IMR-90 (cell line): ENCODE measurements at regions not wholly inside any gene's neighbourhood (a gene's known extent, or its start where the extent isn't known, plus 50 kb on each side); places are given as distances from the start of the nearest gene placed in this dataset.
A peak's percentile ranks its signal among the peaks of the same experiment; 100 is the strongest.

Experiments used
- ATAC-seq: fragments of 200-7000 bp; cut with Tn5 transposase; 2 replicates; pipeline ENCODE4 v1.9.1; 2020; ENCODE audit warnings: low read depth, mild to moderate bottlenecking, moderate library complexity
- BruUV-seq: library from RNA; stranded (reverse); fragments of 400-500 nt; replicated peaks from 2 replicates; lab custom pipeline; 2021; lab: Mats Ljungman, UMichigan
- CTCF ChIA-PET: fragments of 300-600 bp; formaldehyde crosslinking; extraction: SDS; loops from one replicate; lab custom pipeline; 2021; ENCODE audit warnings: antibody characterized with exemption; lab: Yijun Ruan, JAX
- POLR2A ChIA-PET: fragments of 300-600 bp; sonication (Branson Sonifier 250); formaldehyde crosslinking; loops from one replicate; lab custom pipeline; 2022; ENCODE audit warnings: antibody characterized with exemption; ENCODE audit not compliant: unreplicated experiment; lab: Charles Lee
- DNase-seq: peaks from one replicate; pipeline ENCODE4 v3.0.0; 2013
- H2AFZ ChIP-seq: replicated peaks from 2 replicates; pipeline ENCODE3; 2013; ENCODE audit warnings: low read length, mild to moderate bottlenecking; ENCODE audit not compliant: poor library complexity
- H2AK5ac ChIP-seq: 2 replicates; pipeline ENCODE4 v1.6.1; 2013; ENCODE audit warnings: low read depth, low read length, inconsistent platforms
- H2AK9ac ChIP-seq: replicated peaks from 2 replicates; pipeline ENCODE3; 2013; ENCODE audit warnings: mild to moderate bottlenecking, low read depth, low read length, moderate library complexity; ENCODE audit not compliant: poor library complexity
- H2BK120ac ChIP-seq: 2 replicates; pipeline ENCODE4 v1.6.1; 2013; ENCODE audit warnings: low read depth, low read length, inconsistent platforms
- H2BK15ac ChIP-seq: 3 replicates; pipeline ENCODE4 v1.6.1; 2013; ENCODE audit warnings: low read depth, low read length, inconsistent platforms
- H2BK20ac ChIP-seq: 2 replicates; pipeline ENCODE4 v1.6.1; 2013; ENCODE audit warnings: low read depth, mild to moderate bottlenecking, inconsistent platforms, low read length, moderate library complexity
- H2BK5ac ChIP-seq: 2 replicates; pipeline ENCODE4 v1.6.1; 2013; ENCODE audit warnings: mild to moderate bottlenecking, low read depth, low read length, inconsistent platforms; ENCODE audit not compliant: poor library complexity, severe bottlenecking
- H3K14ac ChIP-seq: replicated peaks from 2 replicates; pipeline ENCODE4 v1.6.1; 2013; ENCODE audit warnings: low read depth, low read length, inconsistent platforms
- H3K18ac ChIP-seq: 2 replicates; pipeline ENCODE4 v1.6.1; 2013; ENCODE audit warnings: low read depth, low read length, control low read depth
- H3K23ac ChIP-seq: 2 replicates; pipeline ENCODE4 v1.6.1; 2013; ENCODE audit warnings: low read depth, low read length, inconsistent platforms
- H3K27ac ChIP-seq: 2 replicates; pipeline ENCODE4 v1.5.1; 2013; ENCODE audit warnings: mild to moderate bottlenecking, control low read depth, low read length; ENCODE audit not compliant: insufficient read depth
- H3K27me3 ChIP-seq: 2 replicates; pipeline ENCODE4 v1.6.1; 2013; ENCODE audit warnings: low read length; ENCODE audit not compliant: control insufficient read depth, insufficient read depth
- H3K36me3 ChIP-seq: 2 replicates; pipeline ENCODE4 v1.6.1; 2013; ENCODE audit warnings: low read length, mixed read lengths; ENCODE audit not compliant: control insufficient read depth, insufficient read depth
- H3K4ac ChIP-seq: 2 replicates; pipeline ENCODE4 v1.6.1; 2013; ENCODE audit warnings: low read depth, low read length, inconsistent platforms
- H3K4me1 ChIP-seq: 2 replicates; pipeline ENCODE4 v1.6.1; 2013; ENCODE audit warnings: low read length, mixed read lengths; ENCODE audit not compliant: control insufficient read depth, insufficient read depth
- H3K4me2 ChIP-seq: 2 replicates; pipeline ENCODE4 v1.6.1; 2013; ENCODE audit warnings: low read depth, mild to moderate bottlenecking, control low read depth, low read length, moderate library complexity
- H3K4me3 ChIP-seq: 2 replicates; pipeline ENCODE4 v1.5.1; 2013; ENCODE audit warnings: low read depth, mild to moderate bottlenecking, control low read depth, low read length, moderate library complexity; ENCODE audit not compliant: insufficient read depth
- H3K56ac ChIP-seq: 2 replicates; pipeline ENCODE4 v1.6.1; 2013; ENCODE audit warnings: low read length, inconsistent platforms; ENCODE audit not compliant: insufficient read depth; ENCODE audit errors: extremely low read depth
- H3K79me1 ChIP-seq, 2 experiments: 2 replicates each; pipeline ENCODE4 v1.6.1; 2013; ENCODE audit warnings: low read length in 2 of 2, inconsistent platforms in 1 of 2, low read depth in 1 of 2
- H3K9ac ChIP-seq: 2 replicates; pipeline ENCODE4 v1.6.1; 2013; ENCODE audit warnings: low read depth, low read length, control low read depth
- H3K9me1 ChIP-seq: 2 replicates; pipeline ENCODE4 v1.6.1; 2013; ENCODE audit warnings: low read length, inconsistent platforms; ENCODE audit not compliant: insufficient read depth
- H3K9me3 ChIP-seq: 2 replicates; pipeline ENCODE4 v1.6.1; 2013; ENCODE audit warnings: low read length; ENCODE audit not compliant: control insufficient read depth, insufficient read depth
- H4K20me1 ChIP-seq: 2 replicates; pipeline ENCODE4 v1.6.1; 2013; ENCODE audit warnings: low read length, inconsistent platforms; ENCODE audit not compliant: insufficient read depth
- H4K5ac ChIP-seq: 2 replicates; pipeline ENCODE4 v1.6.1; 2013; ENCODE audit warnings: mild to moderate bottlenecking, low read depth, low read length, control low read depth
- H4K8ac ChIP-seq, 2 experiments: 2 replicates each; pipeline ENCODE4 v1.6.1; 2013; ENCODE audit warnings: low read depth in 2 of 2, low read length in 2 of 2, control low read depth in 1 of 2, inconsistent platforms in 1 of 2
- H4K91ac ChIP-seq: 2 replicates; pipeline ENCODE4 v1.6.1; 2013; ENCODE audit warnings: low read depth, low read length, inconsistent platforms; ENCODE audit not compliant: insufficient read depth
- BHLHE40 ChIP-seq: fragments of 150-350 bp; IDR thresholded peaks from 2 replicates; pipeline ENCODE4 v1.6.1; 2016; ENCODE audit warnings: mild to moderate bottlenecking, low read depth, low read length
- CEBPB ChIP-seq: IDR thresholded peaks from 2 replicates; pipeline ENCODE4 v1.6.1; 2012; ENCODE audit warnings: low read depth, low read length, improper control_type of control experiment
- CHD1 ChIP-seq: IDR thresholded peaks from 2 replicates; pipeline ENCODE4 v1.6.1; 2012; ENCODE audit warnings: low read depth, low read length, improper control_type of control experiment
- FOS ChIP-seq: fragments of 150-350 bp; IDR thresholded peaks from 2 replicates; pipeline ENCODE4 v1.6.1; 2016; ENCODE audit warnings: low read depth, low read length
- MAFK ChIP-seq: IDR thresholded peaks from 2 replicates; pipeline ENCODE4 v1.6.1; 2012; ENCODE audit warnings: low read depth, low read length, improper control_type of control experiment
- MAZ ChIP-seq: IDR thresholded peaks from 2 replicates; pipeline ENCODE4 v1.6.1; 2012; ENCODE audit warnings: low read depth, mild to moderate bottlenecking, low read length, improper control_type of control experiment, moderate library complexity, borderline replicate concordance
- MXI1 ChIP-seq: IDR thresholded peaks from 2 replicates; pipeline ENCODE4 v1.6.1; 2012; ENCODE audit warnings: low read depth, mild to moderate bottlenecking, low read length, moderate library complexity, borderline replicate concordance
- NFE2L2 ChIP-seq: fragments of 150-350 bp; IDR thresholded peaks from 2 replicates; pipeline ENCODE4 v1.6.1; 2016; ENCODE audit warnings: low read depth, mild to moderate bottlenecking, low read length
- POLR2A ChIP-seq: IDR thresholded peaks from 2 replicates; pipeline ENCODE4 v1.6.1; 2012; ENCODE audit warnings: mild to moderate bottlenecking, low read depth, low read length
- RAD21 ChIP-seq: IDR thresholded peaks from 2 replicates; pipeline ENCODE4 v1.6.1; 2012; ENCODE audit warnings: low read length, improper control_type of control experiment
- RCOR1 ChIP-seq: IDR thresholded peaks from 2 replicates; pipeline ENCODE4 v1.6.1; 2012; ENCODE audit warnings: mild to moderate bottlenecking, low read length, improper control_type of control experiment; ENCODE audit not compliant: insufficient replicate concordance
- RFX5 ChIP-seq: IDR thresholded peaks from 2 replicates; pipeline ENCODE4 v1.8.0; 2012; ENCODE audit warnings: low read depth, mild to moderate bottlenecking, low read length, moderate library complexity
- SMC3 ChIP-seq: fragments of 150-350 bp; IDR thresholded peaks from 2 replicates; pipeline ENCODE4 v1.6.1; 2016; ENCODE audit warnings: low read depth, mild to moderate bottlenecking, antibody characterized with exemption, low read length, moderate library complexity
- WGBS, 2 experiments: methylation state at CpG; one replicate each; pipeline versions ENCODE4 v1.1.5 to v1.1.7; 2013; ENCODE audit warnings: missing lambda C conversion rate in 2 of 2; ENCODE audit not compliant: insufficient read length in 1 of 2; ENCODE audit errors: extremely low coverage in 2 of 2; 5-methylcytosine and 5-hydroxymethylcytosine counted together
- dilution Hi-C: fragments of 300-500 bp; cut with HindIII; formaldehyde crosslinking; loops from one replicate; pipeline ENCODE4 v1.14.3; 2018; ENCODE audit warnings: low sequenced_read_pairs; ENCODE audit not compliant: unreplicated experiment
- in situ Hi-C: fragments of 300-500 bp; cut with MboI; formaldehyde crosslinking; loops from 3 replicates; pipeline ENCODE4 v1.14.3; 2019; ENCODE audit warnings: low sequenced_read_pairs, inconsistent platforms, mixed read lengths
- intact Hi-C: fragments of 100-400 bp; cut with micrococcal nuclease; formaldehyde crosslinking; loops from 2 replicates; pipeline ENCODE4 v1.10.0; 2022
- TF ChIP-seq, protein P1 (sequence below): fragments of 150-350 bp; IDR thresholded peaks from 2 replicates; pipeline ENCODE4 v1.6.1; 2017; ENCODE audit warnings: mild to moderate bottlenecking, antibody characterized with exemption, low read length, low read depth
- TF ChIP-seq, protein P2 (sequence below): fragments of 150-350 bp; IDR thresholded peaks from 2 replicates; pipeline ENCODE4 v1.6.1; 2016; ENCODE audit warnings: low read depth, mild to moderate bottlenecking, low read length, moderate library complexity, borderline replicate concordance
- TF ChIP-seq, protein P3 (sequence below): conservative IDR thresholded peaks from 2 replicates; pipeline ENCODE4 v1.5.1; 2012; ENCODE audit warnings: mild to moderate bottlenecking, low read depth, low read length, improper control_type of control experiment

DNA sequence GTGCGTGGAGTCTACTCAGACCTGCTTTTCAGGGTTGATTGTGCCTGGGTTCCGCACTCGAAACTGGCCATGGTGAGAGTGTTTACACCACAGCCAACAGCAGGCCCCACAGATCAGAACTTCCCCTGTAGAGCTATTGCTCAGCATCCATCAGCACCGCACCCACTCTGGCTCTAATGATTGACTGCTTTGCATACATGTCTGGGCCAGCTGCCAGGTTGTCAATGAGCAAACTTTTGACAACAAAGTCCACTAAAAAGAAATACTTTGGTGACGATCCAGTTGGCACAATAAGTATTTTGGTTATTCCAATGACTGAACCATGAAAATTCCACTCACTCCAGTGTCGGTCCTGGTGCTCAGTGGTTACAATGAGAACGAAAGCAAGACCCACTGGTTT is 190.7 kb downstream of the FOXL1 start:
- H3K4me2 ChIP-seq, result no peak overlapping the region
- in situ Hi-C loops, result no loop called here
- H4K91ac ChIP-seq, result no peak overlapping the region
- H3K14ac ChIP-seq, result peak overlapping the region; percentile 19; the same call in 1 of the 2 replicates
- H4K20me1 ChIP-seq, result 0 out of 2 replicates have a peak, but pooled peaks cover 3% of the 10 kb centered on the region
- H4K5ac ChIP-seq, result no peak overlapping the region
- dilution Hi-C loops, result no loop called here
- no peak overlapping the region for H3K23ac ChIP-seq
- H3K18ac ChIP-seq, result no peak overlapping the region
- no TSS peak for BruUV-seq
- TF ChIP-seq BHLHE40, result no peak
- no peak for TF ChIP-seq RCOR1
- TF ChIP-seq CHD1, result no peak
- TF ChIP-seq, protein P1, sequence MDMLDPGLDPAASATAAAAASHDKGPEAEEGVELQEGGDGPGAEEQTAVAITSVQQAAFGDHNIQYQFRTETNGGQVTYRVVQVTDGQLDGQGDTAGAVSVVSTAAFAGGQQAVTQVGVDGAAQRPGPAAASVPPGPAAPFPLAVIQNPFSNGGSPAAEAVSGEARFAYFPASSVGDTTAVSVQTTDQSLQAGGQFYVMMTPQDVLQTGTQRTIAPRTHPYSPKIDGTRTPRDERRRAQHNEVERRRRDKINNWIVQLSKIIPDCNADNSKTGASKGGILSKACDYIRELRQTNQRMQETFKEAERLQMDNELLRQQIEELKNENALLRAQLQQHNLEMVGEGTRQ, result no peak
- TF ChIP-seq POLR2A, result no peak
- no peak for TF ChIP-seq MAZ
- TF ChIP-seq CEBPB, result no peak
- no peak for TF ChIP-seq RFX5
- TF ChIP-seq, protein P2, sequence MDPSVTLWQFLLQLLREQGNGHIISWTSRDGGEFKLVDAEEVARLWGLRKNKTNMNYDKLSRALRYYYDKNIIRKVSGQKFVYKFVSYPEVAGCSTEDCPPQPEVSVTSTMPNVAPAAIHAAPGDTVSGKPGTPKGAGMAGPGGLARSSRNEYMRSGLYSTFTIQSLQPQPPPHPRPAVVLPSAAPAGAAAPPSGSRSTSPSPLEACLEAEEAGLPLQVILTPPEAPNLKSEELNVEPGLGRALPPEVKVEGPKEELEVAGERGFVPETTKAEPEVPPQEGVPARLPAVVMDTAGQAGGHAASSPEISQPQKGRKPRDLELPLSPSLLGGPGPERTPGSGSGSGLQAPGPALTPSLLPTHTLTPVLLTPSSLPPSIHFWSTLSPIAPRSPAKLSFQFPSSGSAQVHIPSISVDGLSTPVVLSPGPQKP, result no peak
- TF ChIP-seq NFE2L2, result no peak
- no peak for TF ChIP-seq SMC3
- no peak for TF ChIP-seq MXI1
- no peak for TF ChIP-seq MAFK
- TF ChIP-seq, protein P3, sequence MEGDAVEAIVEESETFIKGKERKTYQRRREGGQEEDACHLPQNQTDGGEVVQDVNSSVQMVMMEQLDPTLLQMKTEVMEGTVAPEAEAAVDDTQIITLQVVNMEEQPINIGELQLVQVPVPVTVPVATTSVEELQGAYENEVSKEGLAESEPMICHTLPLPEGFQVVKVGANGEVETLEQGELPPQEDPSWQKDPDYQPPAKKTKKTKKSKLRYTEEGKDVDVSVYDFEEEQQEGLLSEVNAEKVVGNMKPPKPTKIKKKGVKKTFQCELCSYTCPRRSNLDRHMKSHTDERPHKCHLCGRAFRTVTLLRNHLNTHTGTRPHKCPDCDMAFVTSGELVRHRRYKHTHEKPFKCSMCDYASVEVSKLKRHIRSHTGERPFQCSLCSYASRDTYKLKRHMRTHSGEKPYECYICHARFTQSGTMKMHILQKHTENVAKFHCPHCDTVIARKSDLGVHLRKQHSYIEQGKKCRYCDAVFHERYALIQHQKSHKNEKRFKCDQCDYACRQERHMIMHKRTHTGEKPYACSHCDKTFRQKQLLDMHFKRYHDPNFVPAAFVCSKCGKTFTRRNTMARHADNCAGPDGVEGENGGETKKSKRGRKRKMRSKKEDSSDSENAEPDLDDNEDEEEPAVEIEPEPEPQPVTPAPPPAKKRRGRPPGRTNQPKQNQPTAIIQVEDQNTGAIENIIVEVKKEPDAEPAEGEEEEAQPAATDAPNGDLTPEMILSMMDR, result no peak
- no peak for TF ChIP-seq RAD21
- TF ChIP-seq FOS, result no peak
- H3K4me1 ChIP-seq, result peaks cover 12% of the 10 kb centered on the region
- H3K27ac ChIP-seq, result no peak overlapping the region
- ChIA-PET CTCF (no interaction called here), POLR2A (no interaction called here)
- peak; percentile 27 for DNase-seq
- H2AFZ ChIP-seq, result peak overlapping the region; percentile 18
- H3K56ac ChIP-seq, result no peak overlapping the region
- H2BK20ac ChIP-seq, result no peak overlapping the region; the same call in 1 of the 2 replicates
- H3K9me3 ChIP-seq, result no peaks in the 10 kb centered on the region
- H3K9me1 ChIP-seq, result peaks cover 14% of the 10 kb centered on the region
- WGBS, 2 experiments, result 43% methylated on average over 1 of the region's 7 CpGs; no CpG with 5 or more reads in 1 of the 2 experiments
- no peak overlapping the region for H3K9ac ChIP-seq
- H2BK120ac ChIP-seq, result no peak overlapping the region
- H3K4me3 ChIP-seq, result no peak overlapping the region
- no peak overlapping the region for H4K8ac ChIP-seq
- no peaks in the 10 kb centered on the region for H3K79me1 ChIP-seq
- H2BK15ac ChIP-seq, result no peak overlapping the region
- peak overlapping the region; percentile 28; the same call in 1 of the 2 replicates for H2AK5ac ChIP-seq
- no peak overlapping the region for H3K4ac ChIP-seq
- intact Hi-C loops, result loop anchor here (10.0 kb wide), 1 partner anchor 296 kb away; no protein-coding TSS in a partner anchor
- no peaks in the 10 kb centered on the region for H3K36me3 ChIP-seq
- no peak overlapping the region for H2BK5ac ChIP-seq
- no peak for ATAC-seq
- H3K27me3 ChIP-seq, result no peaks in the 10 kb centered on the region
- H2AK9ac ChIP-seq, result no peak overlapping the region
